ENCODE measurements at regions not wholly inside any gene's neighbourhood (a gene's known extent, or its start where the extent isn't known, plus 50 kb on each side); places are given as distances from the start of the nearest gene placed in this dataset.

GRCh38 chr3:66898155-66898554 is 100.0 kb upstream of the KBTBD8 start:
- no peaks in the 10 kb centered on the region for H3K79me1 ChIP-seq (ENCODE audit: low read depth, low read length)
- H3K4me1 ChIP-seq (replicated peaks in 1 of 4; ENCODE audit: control insufficient read depth in 3 of 4, insufficient read depth in 4 of 4, low read length in 3 of 4): no peaks in the 10 kb centered on the region
- DNase-seq (ENCODE audit: low read depth in 1 of 2, low spot score in 2 of 2) (no peak), FAIRE-seq (no peak)
- no peaks in the 10 kb centered on the region for H3K79me2 ChIP-seq (ENCODE audit: control insufficient read depth in 1 of 2, insufficient read depth in 2 of 2, low read length in 2 of 2)
- H3K9me3 ChIP-seq (ENCODE audit: insufficient read depth in 2 of 2, low read depth in 1 of 2, low read length in 1 of 2): peaks cover 5% of the 10 kb centered on the region in 2 experiments; a peak in 1 of 4 replicates
- H2BK15ac ChIP-seq (ENCODE audit: low read length): no peak overlapping the region
- no peak overlapping the region for H4K91ac ChIP-seq (replicated peaks; ENCODE audit: insufficient read length, low read length)
- no peak overlapping the region for H3K4me3 ChIP-seq (ENCODE audit: extremely low read depth in 1 of 4, insufficient read depth in 2 of 4, low read depth in 3 of 4, low read length in 4 of 4)
- H2AK5ac ChIP-seq (ENCODE audit: low read depth, low read length): no peak overlapping the region
- TF ChIP-seq TAF7 (optimal IDR thresholded peaks at IDR 0.05; ENCODE audit: borderline replicate concordance, low read depth, low read length): no peak
- TF ChIP-seq EP300 (IDR thresholded peaks at IDR 0.05; ENCODE audit: borderline replicate concordance in 1 of 2, low read depth in 2 of 2, low read length in 2 of 2): peak in 1 of 2 experiments; percentile 69; a peak in 1 of 3 replicates
- H4K20me1 ChIP-seq (replicated peaks in 1 of 2; ENCODE audit: control insufficient read depth in 1 of 2, insufficient read depth in 2 of 2, low read length in 2 of 2): no peaks in the 10 kb centered on the region
- ChIA-PET POLR2A (ENCODE audit: partially characterized antibody) (no interaction called here), CTCF (ENCODE audit: partially characterized antibody) (no interaction called here)
- H4K5ac ChIP-seq (ENCODE audit: insufficient read length, low read depth, low read length): no peak overlapping the region
- H3K23me2 ChIP-seq (ENCODE audit: low read depth, low read length): no peaks in the 10 kb centered on the region
- H3K36me3 ChIP-seq (ENCODE audit: control insufficient read depth in 2 of 4, insufficient read depth in 4 of 4, low read length in 3 of 4): no peaks in the 10 kb centered on the region
- H2BK5ac ChIP-seq (ENCODE audit: low read depth, low read length): no peak overlapping the region
- H3K9ac ChIP-seq (replicated peaks in 1 of 4; ENCODE audit: extremely low read depth in 1 of 4, low read depth in 3 of 4, low read length in 3 of 4): no peak overlapping the region
- H3K18ac ChIP-seq (ENCODE audit: extremely low read depth, low read length): no peak overlapping the region
- no peak overlapping the region for H3K27ac ChIP-seq (ENCODE audit: low read depth, low read length)
- H3K23ac ChIP-seq (ENCODE audit: insufficient read length): no peak overlapping the region
- no peak overlapping the region for H2BK20ac ChIP-seq (ENCODE audit: low read length)
- no peak overlapping the region for H3K4me2 ChIP-seq (ENCODE audit: insufficient read depth in 1 of 2, low read depth in 2 of 2, low read length in 2 of 2)
- H3K14ac ChIP-seq (ENCODE audit: insufficient read length): no peak overlapping the region
- H2BK12ac ChIP-seq (ENCODE audit: low read depth, low read length): no peak overlapping the region
- 73% methylated on average over 6 of the region's 6 CpGs; no CpG with 5 or more reads in 1 of the 2 experiments for WGBS, 2 experiments (ENCODE audit: extremely low coverage in 1 of 2, insufficient coverage in 1 of 2, insufficient read length in 1 of 2, insufficient replicate concordance in 2 of 2, low coverage in 1 of 2, low lambda C conversion rate in 2 of 2, missing lambda C conversion rate in 1 of 2)
- no peak overlapping the region for H3K56ac ChIP-seq (replicated peaks; ENCODE audit: insufficient read length, low read depth, low read length)
- H2BK120ac ChIP-seq (replicated peaks; ENCODE audit: low read depth, low read length): no peak overlapping the region
- no peak overlapping the region for H2AFZ ChIP-seq (ENCODE audit: low read length)
- H3K27me3 ChIP-seq (replicated peaks in 1 of 4; ENCODE audit: control insufficient read depth in 3 of 4, extremely low read depth in 1 of 4, insufficient read depth in 3 of 4, low read length in 3 of 4): no peaks in the 10 kb centered on the region
- H3K4ac ChIP-seq (replicated peaks; ENCODE audit: insufficient read length, low read depth, low read length): no peak overlapping the region
- H4K8ac ChIP-seq (ENCODE audit: extremely low read depth, insufficient read depth, low read length): no peak overlapping the region

Data from H1 (cell line).